ENCODE measurements at regions not wholly inside any gene's neighbourhood (a gene's known extent, or its start where the extent isn't known, plus 50 kb on each side); places are given as distances from the start of the nearest gene placed in this dataset.

DNA sequence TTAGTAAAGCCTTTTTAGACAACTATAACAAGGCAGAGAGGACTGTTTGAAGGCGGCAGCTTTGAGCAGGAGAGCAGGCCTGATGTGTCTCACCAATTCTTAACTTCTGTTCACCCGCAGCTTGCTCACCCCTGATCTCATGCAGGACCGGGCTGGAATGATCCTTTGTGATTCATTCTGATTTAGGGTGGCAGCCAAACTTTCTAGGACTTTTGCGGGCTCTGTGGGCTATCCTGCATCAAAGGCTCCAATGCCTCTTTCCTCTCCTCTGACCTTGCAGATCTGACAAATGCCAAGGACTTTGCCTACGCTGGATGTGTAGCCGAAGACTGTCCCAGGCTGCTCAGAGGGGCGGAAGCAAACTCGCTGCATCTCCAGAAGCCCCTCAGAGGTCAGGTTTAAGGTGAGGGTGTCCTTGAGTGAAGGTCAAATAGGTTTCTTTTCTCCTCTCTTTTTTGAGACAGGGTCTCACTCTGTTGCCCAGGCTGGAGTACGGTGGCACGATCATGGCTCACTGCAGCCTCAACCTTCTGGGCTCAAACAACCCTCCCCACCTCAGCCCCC, 72.3 kb downstream of the VEGFA start:
- no peaks in the 10 kb centered on the region for H3K9me3 ChIP-seq
- no peaks in the 10 kb centered on the region for H3K4me1 ChIP-seq
- 77% methylated on average over 10 of the region's 10 CpGs for WGBS
- TF ChIP-seq, protein P1, sequence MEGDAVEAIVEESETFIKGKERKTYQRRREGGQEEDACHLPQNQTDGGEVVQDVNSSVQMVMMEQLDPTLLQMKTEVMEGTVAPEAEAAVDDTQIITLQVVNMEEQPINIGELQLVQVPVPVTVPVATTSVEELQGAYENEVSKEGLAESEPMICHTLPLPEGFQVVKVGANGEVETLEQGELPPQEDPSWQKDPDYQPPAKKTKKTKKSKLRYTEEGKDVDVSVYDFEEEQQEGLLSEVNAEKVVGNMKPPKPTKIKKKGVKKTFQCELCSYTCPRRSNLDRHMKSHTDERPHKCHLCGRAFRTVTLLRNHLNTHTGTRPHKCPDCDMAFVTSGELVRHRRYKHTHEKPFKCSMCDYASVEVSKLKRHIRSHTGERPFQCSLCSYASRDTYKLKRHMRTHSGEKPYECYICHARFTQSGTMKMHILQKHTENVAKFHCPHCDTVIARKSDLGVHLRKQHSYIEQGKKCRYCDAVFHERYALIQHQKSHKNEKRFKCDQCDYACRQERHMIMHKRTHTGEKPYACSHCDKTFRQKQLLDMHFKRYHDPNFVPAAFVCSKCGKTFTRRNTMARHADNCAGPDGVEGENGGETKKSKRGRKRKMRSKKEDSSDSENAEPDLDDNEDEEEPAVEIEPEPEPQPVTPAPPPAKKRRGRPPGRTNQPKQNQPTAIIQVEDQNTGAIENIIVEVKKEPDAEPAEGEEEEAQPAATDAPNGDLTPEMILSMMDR (IDR thresholded peaks at IDR 0.05): no peak
- TF ChIP-seq POLR2A (IDR thresholded peaks at IDR 0.05) (no peak), POLR2AphosphoS5 (IDR thresholded peaks at IDR 0.05) (no peak), EP300 (IDR thresholded peaks at IDR 0.05) (no peak)
- no peak overlapping the region for H3K27ac ChIP-seq
- no peaks in the 10 kb centered on the region for H3K27me3 ChIP-seq
- no peaks in the 10 kb centered on the region for H3K36me3 ChIP-seq
- H3K4me3 ChIP-seq: no peak overlapping the region
- no peak for DNase-seq (ENCODE audit: low spot score in 2 of 2)

DNA sequence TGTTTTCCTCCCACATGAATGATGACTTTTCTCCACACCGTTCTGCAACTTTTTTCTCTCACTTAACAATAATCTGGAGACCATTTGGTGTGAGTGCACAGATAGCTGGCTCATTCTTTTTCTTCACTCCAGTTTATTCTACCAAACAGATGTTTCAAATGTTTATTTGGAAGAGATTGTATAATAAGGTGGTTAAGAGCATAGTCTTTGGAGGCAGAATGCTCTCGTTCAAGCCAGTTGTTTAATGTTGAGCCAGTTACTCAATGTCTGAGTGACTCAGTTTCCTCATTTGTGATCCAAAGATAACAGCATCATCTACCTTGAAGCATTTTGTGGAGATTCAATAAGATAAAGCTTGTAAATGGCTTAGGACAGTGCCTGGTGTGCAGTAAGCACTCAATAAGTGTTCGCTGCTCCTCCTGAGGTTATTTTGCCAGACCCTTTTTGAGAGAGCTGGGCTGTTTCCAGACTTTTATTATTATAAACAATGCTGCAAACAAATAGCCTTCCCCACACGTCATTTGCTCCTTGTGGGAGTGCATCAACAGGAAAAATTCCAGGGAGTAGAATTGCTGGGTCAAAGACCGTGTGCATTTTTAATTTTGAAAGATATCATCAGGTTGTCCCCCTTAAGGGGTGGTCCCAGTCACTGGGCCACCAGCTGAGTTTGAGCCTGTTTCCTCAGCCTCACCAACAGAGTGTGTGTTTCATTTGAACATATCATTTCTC, 70.6 kb downstream of the VEGFA start:
- no peak overlapping the region for H3K27ac ChIP-seq
- no peak overlapping the region for H3K4me3 ChIP-seq
- no peak for TF ChIP-seq POLR2A (IDR thresholded peaks at IDR 0.05)
- TF ChIP-seq EP300 (IDR thresholded peaks at IDR 0.05): no peak
- TF ChIP-seq, protein P1 (IDR thresholded peaks at IDR 0.05): no peak
- no peak for TF ChIP-seq POLR2AphosphoS5 (IDR thresholded peaks at IDR 0.05)
- no peak for DNase-seq (ENCODE audit: low spot score in 2 of 2)
- H3K27me3 ChIP-seq: no peaks in the 10 kb centered on the region
- H3K4me1 ChIP-seq: no peaks in the 10 kb centered on the region
- 62% methylated on average over 5 of the region's 5 CpGs for WGBS
- H3K9me3 ChIP-seq: no peaks in the 10 kb centered on the region
- no peaks in the 10 kb centered on the region for H3K36me3 ChIP-seq

DNA sequence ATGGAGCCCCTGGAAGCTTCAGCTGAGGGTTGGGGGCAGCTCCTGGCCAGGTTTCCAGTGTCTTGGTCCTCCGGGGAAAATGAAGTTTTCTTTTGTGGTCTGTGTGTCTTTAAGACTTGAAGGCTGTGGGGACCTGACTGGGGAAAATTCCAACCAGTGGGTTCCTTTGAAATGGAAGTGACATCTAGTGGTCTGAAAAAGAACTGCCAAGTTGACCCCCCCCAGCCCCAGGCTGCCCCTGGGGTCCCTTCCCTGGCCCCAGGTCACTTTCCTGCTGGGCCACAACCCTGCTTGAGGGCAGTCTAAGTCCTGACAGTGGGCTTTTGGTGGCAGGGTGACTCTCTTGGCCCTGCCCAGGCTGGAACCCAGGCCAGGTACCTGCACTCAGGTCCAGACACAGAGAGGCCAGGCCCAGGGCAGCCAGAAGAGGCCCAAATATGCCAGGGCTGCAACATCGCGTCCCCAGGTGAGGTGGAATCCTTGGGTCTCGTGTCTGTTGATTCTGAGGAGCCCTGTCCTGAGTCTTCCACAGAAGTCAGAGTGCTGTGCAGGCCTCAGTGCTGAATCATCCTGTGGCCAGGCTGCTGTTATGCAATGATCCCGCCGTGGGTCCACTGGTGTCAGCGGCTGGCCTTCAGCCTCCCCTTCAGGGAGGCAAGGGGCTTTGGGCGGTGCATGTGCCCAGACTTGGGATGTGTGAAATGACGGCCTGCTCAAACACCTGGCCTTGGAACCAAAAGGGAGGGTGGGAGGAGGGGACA, 68.4 kb downstream of the VEGFA start:
- WGBS: 82% methylated on average over 2 of the region's 9 CpGs
- DNase-seq (ENCODE audit: low spot score in 2 of 2): no peak
- Histone ChIP-seq H3K9me3 (no peaks in the 10 kb centered on the region), H3K27me3 (no peaks in the 10 kb centered on the region), H3K36me3 (no peaks in the 10 kb centered on the region), H3K4me3 (no peak overlapping the region), H3K27ac (no peak overlapping the region), H3K4me1 (no peaks in the 10 kb centered on the region)
- TF ChIP-seq, protein P1 (IDR thresholded peaks at IDR 0.05): peak in 1 of 2 donors; percentile 6
- no peak for TF ChIP-seq POLR2A (IDR thresholded peaks at IDR 0.05)

DNA sequence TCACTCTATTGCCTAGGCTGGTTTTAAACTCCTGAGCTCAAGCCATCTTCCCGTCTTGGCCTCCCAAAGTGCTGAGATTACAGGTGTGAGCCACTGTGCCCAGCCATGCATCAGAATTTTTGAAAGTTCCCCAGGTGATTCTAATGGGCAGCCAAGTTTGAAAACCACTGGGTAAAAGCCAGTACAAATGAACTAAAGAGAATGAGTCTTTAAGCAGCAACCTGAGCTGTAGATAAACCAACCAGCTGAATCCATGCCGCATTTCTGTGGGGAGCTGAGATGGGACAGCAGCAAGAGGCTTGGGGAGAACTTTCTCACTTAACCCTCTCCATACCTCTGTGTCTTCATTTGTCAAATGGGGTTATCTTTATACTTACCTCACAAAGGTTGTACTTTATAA, 67.5 kb downstream of the VEGFA start:
- no peak for TF ChIP-seq POLR2AphosphoS5 (IDR thresholded peaks at IDR 0.05)
- TF ChIP-seq, protein P1 (IDR thresholded peaks at IDR 0.05): no peak
- TF ChIP-seq EP300 (IDR thresholded peaks at IDR 0.05): no peak
- TF ChIP-seq POLR2A (IDR thresholded peaks at IDR 0.05): no peak
- H3K27ac ChIP-seq: no peak overlapping the region
- H3K36me3 ChIP-seq: no peaks in the 10 kb centered on the region
- no peaks in the 10 kb centered on the region for H3K9me3 ChIP-seq
- H3K4me3 ChIP-seq: no peak overlapping the region
- H3K4me1 ChIP-seq: no peaks in the 10 kb centered on the region
- WGBS: 0% methylated on average over 2 of the region's 2 CpGs
- no peaks in the 10 kb centered on the region for H3K27me3 ChIP-seq
- no peak for DNase-seq (ENCODE audit: low spot score in 2 of 2)
